ENCODE measurements at regions not wholly inside any gene's neighbourhood (a gene's known extent, or its start where the extent isn't known, plus 50 kb on each side); places are given as distances from the start of the nearest gene placed in this dataset.
"Not testable (repeated sequence)": the region's sequence is repeated elsewhere in the genome, so short reads cannot be mapped to it uniquely, and the experiment has no call there.

DNA sequence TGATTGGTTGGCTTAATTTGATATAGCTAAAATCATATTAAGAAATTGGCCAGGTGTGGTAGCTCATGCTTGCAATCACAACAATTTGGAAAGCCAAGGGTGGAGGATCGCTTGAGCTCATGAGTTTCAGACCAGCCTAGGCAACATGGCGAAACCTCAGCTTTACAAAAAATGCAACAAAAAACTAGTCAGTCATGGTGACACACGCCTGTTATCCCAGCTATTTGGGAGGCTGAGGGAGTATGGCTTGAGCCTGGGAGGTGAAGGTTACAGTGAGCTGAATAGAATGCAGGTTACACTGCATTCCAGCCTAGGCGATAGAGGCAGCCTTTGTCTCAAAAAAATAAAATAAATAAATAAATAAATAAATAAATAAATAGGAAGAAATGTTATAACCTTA is 1579.6 kb upstream of the SLC10A2 start:
- DNase-seq = no peak

DNA sequence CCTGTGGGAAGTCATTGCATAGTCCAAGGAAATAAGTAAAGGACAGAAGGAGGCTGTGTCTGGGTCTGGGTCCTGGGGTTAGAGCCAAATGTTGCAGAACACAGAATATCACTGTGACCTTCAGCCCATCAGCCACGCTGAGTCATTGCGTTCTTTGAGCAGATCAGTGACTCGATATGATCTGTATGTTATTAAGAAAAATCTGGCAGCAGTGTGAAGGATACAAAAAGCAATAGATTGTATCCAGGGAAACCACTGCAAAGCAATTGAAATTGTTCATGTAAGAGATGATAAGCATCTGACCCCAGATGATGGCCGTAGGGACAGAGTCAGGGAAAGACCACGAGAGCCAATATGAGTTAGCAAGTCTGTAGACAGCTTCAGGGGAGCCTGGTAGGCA is 1575.1 kb upstream of the SLC10A2 start:
- DNase-seq = no peak

DNA sequence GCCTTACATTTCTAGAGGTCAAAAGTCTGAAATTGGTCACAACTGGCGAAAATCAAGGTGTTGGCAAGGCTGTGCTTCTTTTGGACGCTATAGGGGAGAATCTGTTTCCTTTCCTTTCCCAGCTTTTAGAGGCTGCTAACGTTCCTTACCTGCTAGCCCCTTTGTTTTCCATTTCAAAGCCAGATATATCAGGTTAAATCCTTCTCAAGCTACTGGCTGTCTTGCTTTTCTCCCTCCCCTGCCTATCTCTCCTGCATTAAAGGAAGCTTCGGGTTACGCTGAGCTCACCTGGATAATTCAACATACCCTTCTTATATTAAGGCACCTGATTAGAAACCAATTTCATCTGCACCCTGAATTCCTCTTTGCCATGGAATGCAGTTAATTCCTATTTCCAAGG is 1569.7 kb upstream of the SLC10A2 start:
- no peak for DNase-seq

DNA sequence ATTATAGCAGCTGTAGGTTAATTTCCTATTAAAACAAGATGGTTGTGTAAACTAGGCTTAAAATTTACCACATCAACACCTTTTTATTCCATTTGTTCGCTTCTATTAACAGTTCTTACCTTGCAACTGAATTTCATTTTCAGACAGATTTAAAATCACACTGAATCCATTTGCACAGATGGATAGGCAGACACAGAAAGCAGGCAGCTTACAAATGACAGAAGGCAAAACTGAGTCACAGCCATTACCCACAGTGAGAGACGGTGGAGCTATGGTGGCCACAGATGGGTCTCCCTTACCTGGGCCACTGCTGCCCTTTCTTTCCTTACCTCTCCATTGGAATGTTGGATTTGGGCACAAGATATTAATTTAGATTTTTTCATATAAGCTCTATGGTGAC is 1567.8 kb upstream of the SLC10A2 start:
- DNase-seq = no peak

DNA sequence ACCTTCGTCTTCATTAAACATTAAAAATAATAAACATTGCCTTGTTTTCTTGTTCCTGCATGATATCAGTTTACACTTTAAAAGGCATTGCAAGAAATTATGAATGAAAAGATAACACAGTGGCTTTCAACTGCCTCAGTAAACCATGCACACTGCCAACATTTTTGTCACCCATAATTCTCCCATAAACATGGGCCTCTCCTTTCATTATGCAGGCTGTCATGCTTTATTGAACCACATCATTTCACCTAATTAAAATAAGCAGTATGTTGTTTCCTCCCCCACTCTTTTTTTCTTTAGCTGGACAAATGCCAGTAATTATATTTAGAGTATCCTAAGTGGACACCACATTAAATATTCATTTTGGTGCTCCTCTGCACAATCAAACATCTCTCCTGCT is 1566.5 kb upstream of the SLC10A2 start:
- DNase-seq = no peak

DNA sequence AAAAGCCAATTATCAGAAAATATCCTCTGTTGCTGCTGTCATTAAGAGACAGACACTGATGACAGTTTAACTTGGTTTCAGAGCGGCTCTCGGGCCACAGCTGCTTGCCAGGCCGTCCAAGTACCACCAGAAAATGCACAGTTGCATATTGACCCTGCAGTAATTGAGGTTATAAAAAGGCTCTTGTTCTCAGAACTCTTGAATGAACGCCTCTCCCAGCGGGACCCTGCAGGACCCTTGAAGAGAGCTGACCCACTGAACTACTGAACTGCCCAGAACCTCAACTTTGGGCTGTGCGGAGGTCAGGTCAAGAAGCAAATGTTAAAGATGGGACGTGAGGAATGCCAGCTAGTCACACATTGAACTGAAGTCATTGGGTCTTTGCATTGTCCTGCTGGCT is 1559.0 kb upstream of the SLC10A2 start:
- no peak for DNase-seq

DNA sequence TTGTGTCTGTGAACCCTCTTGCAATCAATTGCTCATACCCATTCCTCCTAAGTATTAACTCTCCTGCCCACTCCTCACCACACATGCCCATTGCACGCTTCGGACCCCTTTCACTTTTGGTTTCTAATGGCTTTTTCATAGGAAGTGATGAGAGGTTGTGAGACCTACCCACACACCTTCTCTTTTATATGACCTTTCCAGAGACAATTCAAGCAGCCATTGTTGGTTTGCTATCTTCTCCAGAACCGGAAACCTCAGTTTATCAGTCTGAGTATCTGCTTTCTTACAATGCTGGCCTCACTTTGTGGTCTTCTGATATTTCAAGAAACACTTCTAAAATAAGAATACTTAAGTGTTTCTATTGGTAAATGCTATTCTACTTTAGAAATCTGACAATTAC is 1550.8 kb upstream of the SLC10A2 start:
- no peak for DNase-seq

DNA sequence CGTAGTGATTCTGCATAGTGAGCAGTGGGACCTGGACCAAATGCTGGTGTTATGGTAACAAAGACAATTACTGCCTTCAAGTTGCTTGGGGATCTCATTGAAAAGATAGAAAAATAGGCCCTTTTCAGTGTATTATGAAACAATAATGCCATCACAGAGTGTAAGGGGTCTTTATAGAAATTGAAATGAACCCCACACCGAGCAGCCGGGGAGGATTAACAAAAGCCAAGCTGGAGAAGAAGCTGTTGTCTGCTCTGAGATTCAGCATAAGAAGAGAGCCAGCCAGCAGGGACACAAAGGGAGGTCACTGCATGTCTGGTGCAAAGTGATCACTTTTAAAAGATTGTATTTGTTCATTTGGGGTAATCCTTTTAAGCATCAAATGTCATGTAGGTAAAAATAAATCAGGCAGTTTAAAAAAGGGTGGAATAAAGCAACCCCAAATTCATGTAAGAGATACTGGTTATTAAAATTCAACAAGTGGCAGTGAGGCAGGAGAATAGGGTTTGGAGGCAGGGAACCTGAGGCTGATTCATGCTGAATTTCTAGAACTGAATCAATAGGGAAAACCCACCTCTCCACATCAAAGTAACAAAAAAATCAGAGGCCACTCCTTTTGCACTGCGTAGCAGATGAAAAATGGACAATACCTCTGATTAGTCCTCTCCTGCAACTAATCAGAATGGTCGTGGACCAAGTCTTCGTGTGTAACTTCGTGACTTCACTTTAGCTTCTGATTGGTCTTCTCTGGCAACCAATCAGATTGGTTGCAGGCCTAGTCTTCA is 1548.3 kb upstream of the SLC10A2 start:
- DNase-seq = no peak

DNA sequence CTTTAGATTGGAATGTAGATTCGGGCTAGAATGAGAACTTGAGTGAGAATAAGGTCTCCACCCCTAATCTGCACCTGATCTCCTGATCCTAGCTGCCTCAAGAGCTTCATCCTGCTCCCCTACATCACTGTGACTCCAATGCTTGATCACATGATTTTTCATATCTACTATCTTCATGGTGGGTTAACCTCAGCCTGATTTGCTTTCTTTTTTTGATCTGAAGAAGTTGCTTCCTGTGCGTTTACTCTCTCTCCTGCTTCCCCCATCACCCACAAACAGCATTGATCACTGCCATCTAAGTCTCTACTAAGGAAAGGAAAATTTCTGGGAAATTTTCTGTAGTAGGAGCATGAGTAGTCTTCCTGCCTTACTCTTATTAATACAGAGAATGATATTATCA is 1542.1 kb upstream of the SLC10A2 start:
- no peak for DNase-seq

DNA sequence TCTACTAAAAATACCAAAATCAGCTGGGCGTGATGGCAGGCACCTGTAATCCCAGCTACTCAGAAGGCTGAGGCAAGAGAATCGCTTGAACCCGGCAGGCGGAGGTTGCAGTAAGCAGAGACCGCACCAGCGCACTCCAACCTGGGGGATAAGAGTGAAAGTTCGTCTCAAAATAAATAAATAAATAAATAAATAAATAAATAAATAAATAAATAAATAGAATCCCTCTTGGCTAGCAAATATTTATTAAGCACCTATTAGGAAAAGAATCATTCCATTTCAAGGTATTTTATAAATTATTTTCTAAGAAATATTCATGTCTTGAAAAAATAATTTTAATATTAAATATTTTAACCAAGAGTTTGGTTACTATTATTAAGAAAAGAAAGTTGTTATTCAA is 1539.2 kb upstream of the SLC10A2 start:
- DNase-seq = not testable (repeated sequence)

DNA sequence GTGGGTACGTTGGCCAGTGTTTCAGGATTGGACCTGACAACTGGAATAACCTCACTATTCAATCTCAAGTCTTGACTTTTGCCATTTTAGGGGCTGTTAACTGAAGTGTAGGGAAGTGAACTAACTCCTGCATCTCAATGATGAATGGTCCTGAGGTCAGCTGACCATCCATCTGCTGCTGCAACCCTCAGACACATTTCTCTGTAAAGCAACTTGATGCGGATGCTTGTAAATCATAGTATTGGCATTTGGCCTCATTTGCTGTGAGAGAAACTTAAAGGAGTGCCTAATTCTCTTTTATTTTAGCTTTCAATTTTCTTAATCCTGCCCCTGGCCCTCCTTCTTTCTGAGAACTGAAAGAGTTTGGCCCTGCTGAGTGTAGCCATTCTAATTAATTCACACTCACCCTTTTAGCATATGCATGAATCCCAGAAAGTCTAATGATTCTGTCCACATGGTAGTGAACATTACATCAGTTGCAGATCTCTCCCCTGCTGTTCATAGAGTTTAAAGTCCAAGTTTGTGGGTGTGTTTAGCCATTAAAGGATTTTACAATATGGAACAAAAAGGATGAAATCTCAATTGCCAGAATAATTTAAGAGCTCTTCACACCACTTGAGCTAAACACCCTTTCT is 1531.4 kb upstream of the SLC10A2 start:
- DNase-seq = no peak

DNA sequence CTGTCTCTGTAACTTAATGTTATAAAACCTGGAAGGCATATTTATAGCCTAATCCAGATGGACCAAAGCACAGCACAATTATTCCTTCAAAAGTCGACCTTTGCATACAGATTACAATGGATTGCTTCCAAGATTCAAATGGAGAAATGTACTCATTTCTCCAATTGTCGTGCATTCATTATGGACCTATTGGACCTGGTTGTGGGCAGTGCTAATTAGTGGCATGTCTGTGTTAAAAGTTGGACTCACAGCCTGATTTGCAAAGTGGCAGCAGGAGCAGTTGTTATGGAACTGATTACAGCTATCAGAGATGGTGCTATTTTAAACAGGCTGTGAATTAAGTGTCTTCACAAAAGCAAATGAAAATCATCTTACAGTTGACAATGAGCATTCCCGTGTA is 1529.3 kb upstream of the SLC10A2 start:
- no peak for DNase-seq

DNA sequence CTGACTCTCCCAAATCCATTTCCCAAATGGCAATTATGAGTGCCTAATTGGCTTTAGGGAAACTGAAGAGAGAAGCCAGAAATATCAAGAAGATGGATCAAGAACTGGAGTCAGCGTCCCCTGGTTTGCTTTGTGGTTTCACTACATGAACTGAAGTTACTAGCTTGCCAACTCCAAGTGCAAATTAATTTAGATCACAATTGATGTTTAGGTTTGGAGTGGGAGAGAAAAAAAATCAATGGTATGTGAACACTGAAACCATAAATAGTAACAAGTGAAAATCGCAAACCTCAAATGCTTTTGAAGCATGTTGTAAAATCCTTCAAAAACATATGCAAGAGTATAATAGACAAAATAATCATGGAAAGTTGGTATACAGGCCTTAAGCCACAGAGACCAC is 1528.6 kb upstream of the SLC10A2 start:
- no peak for DNase-seq

DNA sequence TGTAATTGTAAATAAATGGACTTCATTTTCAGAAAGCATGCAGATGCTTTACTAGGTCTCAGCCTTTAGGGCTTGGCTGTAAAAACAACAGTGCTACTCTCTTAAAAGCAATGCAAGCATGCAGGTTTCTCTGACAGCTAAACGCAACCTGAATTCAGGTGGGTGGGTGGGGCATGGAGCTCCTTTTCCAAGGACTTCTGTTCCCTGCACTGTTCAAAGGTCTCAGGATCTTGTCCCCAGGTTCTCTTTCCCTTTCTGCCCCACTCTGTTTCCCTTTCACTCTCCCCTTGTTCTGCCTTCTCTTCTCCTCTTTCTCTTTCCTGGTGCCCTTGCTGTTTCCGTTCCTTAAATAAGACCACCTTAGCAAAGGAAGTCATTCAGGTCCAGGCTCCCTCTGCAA is 1527.5 kb upstream of the SLC10A2 start:
- DNase-seq = no peak

DNA sequence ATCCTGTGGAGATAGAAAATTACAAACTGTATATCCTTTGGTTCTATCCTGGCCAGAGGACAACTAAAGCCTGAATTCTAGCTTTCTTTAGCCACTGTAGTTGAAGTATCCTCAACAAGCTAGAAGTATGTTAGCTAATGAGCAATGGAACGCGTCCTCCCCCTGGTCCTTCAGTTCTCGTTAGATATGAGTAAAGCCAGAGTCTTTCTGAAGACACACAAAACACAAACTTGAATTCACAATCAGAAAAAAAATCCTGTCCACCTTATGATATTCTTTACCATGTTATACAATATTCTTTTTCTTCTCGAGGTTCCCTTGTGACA is 1527.0 kb upstream of the SLC10A2 start:
- DNase-seq = no peak

DNA sequence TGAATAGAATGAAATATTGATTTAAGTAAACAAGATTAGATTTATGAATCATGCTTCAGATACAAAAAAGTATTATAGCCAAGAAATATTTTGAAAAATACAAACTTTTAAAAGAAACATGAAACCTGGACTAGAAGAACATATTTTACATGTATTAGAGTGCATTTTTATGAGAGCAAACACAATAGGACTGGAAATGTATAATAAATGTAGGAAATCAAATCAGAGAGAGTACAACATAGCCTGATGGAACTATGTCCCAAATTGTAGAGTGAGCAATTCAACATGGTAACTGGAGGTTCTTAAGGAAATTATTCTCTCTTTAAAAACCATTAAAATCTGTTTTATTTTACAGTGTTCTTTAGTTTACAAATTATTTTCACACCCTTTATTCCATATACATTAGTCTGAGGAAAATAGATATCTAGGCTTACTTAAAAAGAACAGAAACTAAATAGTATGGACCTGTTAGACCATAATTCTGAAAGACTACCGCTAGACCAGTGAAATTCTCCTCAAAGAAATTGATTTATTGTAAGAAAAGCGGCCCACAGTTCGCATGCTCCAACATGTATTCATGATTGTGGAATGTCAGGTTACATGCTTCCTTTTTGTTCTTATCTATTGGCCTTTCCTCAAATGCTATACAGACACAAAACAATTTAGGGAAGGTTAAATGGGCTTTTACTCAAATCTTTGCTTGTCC is 1526.5 kb upstream of the SLC10A2 start:
- no peak for DNase-seq

DNA sequence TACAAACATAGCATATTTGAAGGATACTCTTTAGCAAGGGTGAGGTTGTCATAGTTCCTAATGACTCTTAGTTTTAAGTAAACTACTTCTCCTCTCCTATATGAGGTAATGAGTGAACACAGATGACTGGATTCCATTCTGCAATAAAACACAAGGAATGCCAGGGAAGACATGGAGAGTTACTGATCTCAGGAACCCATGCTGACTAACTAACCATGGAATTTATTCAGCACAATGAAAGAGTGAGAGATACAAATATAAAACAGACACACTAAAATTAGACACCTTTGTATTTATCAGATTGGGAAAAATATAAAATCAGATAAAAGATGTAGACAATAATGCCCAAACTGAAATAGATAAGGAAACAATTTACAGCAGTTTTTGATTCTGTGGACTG is 1525.9 kb upstream of the SLC10A2 start:
- no peak for DNase-seq

DNA sequence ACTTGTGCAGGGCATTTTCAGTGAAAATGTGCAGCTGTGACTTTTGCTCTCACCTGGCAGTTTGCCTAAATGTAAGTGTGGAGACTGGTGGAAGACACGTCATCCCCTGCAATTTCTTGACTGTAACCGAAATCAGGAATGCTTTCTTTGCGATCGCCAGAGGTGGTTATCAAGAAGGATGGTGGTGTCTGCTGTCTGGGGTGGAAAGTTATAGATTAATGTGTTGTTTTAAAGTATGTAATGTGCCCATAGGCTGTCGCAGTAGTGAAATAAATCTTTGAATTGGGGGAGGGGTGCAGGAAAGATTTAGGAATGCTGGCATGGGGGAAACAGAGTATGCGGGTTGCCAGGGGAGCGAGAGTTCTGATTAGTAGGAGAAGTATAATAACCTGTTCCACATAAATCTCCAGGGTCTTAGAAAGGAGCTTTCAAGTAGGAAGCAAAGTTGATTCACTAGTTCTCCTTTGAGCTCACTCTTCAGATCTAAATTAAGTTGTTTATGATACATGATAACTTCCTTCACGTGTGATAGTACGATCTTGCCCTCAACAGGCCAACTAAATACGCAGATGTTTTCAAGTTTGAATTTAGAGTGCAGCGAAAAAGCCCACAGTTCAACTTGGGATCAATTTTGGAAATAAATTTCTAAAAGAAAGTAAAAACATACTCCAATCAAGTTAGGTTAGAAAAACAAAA is 1520.0 kb upstream of the SLC10A2 start:
- DNase-seq = no peak

DNA sequence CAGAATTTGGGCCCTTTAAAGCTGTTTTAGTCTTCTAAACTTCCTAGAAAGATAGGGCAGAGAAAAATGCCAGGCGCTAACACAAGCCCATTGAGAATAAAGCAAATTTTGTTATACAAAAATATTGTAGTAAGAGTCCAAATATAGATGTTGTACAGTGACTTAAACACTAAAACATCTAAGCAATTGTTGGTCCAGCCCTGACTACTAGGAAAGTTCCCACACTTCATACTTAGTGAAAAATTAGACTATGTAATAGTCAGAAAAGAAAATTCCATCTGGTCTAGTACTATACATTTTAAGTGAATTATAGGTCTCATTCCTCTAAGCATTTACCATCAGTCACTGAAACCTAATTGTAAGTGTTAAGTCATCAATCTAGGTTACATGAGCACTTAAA is 1518.3 kb upstream of the SLC10A2 start:
- no peak for DNase-seq

DNA sequence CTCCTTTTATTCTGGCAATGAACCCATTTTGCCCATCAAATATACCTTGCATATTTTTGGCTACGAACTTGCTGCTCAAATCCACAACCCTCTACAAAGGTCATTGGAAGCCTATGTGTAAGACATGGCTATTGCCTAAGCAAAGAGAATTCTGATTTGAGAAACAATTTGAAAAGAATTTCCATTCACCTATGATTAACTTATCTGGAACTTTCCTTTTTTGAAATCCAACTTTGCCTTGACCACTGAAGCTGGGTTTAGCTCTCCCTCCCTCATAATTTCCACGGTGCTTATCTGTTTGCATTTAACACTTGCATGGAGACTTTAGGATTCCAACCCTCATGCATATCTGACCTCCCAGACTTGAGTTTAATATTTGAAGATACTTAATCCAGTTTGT is 1514.7 kb upstream of the SLC10A2 start:
- no peak for DNase-seq

DNA sequence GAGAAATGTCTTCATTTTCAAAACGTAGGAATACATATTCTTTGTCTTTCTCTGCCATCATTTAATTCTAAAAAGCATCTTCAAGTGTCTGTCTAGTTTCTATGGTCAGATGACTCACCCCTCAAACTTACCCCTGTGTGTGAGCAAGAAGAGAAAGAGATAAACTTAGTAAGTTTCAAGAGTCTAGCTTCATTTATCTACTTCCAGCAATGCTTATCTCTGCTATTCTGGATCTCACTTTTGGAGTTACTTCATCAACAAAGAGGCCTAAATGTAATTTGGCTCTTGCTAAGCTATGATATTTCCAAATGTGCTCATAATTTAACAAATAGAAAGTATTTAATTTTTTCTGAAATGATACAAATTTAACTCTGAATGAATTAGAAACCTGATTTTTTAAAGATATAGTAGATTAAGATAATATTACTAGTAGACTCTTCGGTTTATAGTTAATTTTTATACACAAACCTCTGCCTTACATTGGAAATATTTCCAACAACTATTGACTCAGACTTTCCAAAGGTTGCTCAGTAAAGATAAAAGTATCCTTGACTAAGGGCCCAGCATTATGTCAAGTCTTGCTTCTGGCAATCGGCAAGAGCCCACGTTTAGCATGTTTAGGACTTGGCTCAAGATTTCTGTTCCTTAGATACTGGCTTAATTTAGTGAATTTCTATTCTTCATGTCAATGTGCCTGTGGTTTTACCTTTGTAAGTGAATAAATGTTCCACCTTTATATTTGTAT is 1511.0 kb upstream of the SLC10A2 start:
- no peak for DNase-seq

DNA sequence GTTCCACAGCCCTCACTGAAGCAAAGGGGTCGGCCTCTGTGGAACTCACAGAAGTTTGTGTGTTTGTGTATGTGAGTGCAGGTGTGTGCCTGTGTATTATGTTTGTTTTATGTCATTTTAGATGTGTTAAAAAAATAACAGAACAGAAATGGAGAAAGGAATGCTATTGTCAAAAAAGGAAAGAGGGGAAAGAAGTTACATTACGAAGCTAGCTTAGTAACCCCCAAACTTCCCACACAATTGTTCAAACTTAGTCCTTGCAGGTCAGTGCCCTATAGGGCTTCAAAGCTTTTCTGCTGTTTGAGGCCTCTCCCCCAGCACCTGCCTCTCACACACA is 1505.6 kb upstream of the SLC10A2 start:
- DNase-seq = no peak

Measured in CD4-positive, alpha-beta T cell treated with Interleukin-1 beta for 1 hour (primary cell).